ENCODE measurements at regions not wholly inside any gene's neighbourhood (a gene's known extent, or its start where the extent isn't known, plus 50 kb on each side); places are given as distances from the start of the nearest gene placed in this dataset.
A peak's percentile ranks its signal among the peaks of the same experiment; 100 is the strongest.

DNA sequence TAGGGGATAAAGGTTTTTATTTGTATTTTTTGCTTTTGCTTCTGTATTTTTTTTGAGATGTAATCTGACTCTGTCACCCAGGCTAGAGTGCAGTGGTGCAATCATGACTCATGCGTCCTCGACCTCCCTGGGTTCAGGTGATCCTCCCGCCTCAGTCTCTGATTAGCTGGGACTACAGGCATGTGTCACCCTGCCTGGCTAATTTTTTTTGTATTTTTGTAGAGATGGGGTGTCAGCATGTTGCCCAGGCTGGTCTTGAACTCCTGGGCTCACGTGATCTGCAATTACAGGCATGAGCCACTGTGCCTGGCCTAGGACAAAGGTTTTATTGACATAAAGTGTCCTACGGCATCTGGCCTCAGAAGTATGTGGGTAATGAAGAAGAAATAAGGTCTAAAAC lies 297.1 kb upstream of the C9orf72 start:
- peak; percentile 34 for DNase-seq (ENCODE audit: low read depth)

DNA sequence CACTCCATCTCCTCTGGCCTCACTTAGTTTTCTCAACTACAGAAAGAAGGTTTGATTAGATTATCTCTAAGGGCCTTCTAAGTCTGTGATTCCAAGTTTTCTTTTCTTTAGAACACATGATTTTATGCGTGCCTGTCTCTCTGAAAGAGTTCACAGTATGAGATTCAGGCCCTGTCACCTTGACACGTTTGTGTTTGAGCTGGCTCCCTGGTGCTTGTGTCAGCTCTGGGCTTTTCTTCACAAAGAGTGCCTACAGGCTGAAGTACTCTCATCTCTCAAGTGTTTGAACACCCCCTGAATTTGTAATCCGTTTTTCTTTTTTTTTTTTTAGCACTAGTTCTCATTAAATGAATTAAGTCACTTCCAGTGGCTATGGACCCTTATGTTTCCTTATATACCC lies 306.9 kb upstream of the C9orf72 start:
- DNase-seq (ENCODE audit: low read depth): no peak

DNA sequence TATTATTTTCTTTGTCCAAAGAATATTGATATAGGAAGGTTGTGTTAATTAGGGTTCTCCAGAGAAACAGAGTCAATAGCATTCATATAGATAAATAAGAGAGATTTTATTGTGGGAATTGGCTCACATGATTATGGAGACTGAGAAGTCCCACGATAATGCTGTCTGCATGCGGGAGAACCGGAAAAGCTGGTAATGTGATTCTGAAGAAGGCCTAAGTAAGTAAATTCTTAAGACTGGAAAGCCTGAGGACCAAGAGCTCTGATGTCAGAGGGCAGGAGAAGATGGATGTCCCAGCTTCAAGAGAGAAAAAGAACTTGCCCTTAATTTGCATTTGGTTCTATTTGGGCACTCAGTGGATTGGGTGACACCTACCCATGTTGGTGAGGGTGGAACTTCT lies 307.4 kb upstream of the C9orf72 start:
- DNase-seq (ENCODE audit: low read depth): no peak

DNA sequence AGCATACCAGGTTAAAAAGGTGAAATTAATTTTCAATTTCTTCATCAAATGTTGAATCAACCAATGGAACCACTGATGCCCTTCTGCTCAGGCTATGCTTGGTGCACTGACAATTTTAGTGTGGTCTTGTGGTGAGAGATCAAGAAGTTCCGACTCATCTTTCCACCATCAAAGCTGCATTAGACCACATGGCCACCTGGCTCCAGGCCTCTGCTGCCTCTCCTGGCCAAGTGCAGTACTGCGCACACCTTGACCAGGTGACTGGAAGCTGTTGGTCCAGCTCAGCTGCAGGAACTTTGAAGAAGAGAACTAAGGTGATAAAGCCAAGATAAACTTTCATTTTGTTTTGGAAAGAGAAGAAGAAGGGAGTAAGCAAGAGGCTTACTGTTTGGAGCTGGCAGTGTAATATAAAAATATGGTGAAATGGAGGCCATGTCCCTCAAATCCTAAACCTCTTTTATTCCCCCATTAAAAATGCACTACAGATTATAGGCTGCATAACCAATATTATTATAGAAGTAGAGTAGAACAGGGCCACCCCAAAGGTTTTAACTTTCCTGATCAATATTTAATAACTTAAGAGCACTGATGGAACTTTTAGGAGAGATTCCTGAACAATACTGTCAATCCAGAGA lies 315.5 kb upstream of the C9orf72 start:
- DNase-seq (ENCODE audit: low read depth): peak; percentile 19

DNA sequence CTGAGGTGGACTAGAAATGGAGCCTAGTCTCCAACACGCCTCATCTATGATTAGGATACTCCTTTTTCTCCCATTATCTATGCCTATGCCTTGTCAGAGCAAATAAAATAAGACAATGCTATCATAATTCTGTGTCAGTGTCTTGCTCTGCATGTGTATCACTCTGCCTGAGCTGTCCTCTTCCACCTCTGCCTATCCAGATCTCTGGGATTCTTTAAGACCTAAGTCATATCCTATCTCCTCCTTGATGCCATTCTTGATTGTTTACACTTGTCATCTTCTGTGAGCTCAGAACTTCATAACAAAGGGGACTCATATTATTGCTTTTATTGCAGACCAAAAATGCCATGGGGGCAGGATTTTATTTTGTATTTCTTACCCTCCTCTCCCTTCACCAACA lies 351.2 kb upstream of the C9orf72 start:
- DNase-seq (ENCODE audit: low read depth): no peak

DNA sequence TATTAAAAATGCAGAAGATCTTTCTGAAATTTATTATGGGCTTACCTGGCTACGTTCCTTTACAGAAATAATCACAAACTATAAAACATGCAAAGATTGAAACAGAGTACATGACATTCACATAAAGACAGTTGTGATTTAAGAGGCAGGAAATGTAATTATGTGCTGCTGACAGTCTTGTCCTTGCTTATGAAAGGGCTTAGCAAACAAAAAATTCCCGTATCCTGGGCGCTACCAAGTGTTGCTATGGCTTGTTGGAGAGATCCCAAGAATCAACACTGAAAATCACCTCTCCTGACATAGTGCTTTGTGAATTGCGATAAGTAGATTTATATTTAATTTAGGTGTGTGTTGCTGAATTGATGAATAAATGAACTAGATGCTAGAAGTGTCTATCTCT lies 352.5 kb upstream of the C9orf72 start:
- DNase-seq (ENCODE audit: low read depth): no peak

DNA sequence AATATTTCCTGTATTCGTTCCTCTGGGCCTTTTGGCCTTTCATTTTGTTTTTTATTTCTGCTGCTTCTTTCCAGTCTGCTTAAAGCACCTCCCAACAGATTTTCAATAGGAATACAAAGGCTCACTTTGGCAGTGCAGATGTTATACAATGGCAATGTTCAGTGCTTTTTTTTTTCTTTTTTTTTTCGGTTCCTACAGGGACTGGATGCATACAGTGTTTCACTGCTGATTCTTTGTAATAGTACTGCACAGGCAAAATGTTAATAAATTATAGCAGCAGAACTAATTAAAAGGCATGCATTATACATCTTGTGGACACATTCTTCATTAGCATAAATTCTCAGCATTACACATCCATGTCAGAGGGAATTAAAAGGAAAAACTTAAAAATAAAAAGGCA lies 356.6 kb upstream of the C9orf72 start:
- no peak for DNase-seq (ENCODE audit: low read depth)

DNA sequence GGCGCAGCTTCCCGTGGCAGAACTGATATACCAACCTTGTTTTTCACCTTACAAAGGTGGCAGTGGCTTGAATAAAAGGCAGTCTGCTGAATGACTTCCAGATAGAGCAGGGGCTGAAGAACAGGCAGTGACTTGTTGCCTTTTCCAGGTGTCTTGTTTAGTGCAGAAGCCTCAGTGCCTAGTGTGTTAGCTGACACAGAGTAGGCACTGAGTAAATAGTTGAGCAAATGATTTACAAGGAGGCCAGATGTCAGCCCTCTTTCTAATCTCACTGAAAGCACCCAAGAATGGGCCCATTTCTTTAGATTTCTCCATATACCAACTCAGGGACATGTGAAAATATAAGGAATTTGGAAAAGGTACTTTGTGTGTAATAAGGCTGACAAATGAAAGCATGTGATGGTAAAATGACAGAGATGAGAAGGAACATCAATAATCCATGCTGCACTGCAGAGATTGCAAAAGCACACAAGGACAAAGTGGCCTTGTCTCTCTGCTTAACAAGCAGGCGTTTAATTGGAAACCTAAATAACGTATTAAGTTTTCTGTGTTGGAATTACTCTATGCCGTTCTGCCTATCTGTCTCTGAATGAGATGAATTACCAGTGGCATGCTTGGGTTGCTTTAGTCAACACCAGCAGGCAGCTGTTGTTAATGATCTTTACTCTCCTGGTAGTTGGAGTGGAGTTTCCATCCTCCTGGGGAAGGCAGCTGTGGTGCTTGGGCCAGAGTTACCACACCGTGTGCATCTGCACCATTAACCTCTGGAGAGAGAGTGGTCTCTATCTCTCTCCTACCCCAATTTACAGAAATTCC lies 360.1 kb upstream of the C9orf72 start:
- peak; percentile 18 for DNase-seq (ENCODE audit: low read depth)

DNA sequence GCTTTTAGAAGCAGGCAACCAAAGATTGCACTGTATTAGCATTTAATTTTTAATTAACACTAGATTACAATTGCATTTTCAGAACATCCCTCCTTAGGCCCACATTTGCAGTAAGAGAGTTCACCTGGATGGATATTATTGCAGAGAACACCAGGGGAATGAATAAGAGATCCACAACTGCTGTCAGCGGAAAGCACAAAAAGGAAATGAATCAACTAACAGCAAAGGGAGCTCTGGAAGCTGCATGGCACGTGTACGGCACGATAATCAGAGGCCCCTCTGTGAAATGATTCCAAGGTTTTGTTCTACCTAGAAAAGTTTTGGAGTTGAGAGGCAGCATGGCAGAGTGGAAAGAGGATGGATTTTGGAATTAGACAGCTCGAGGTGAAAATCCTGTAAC lies 361.2 kb upstream of the C9orf72 start:
- DNase-seq (ENCODE audit: low read depth): no peak

DNA sequence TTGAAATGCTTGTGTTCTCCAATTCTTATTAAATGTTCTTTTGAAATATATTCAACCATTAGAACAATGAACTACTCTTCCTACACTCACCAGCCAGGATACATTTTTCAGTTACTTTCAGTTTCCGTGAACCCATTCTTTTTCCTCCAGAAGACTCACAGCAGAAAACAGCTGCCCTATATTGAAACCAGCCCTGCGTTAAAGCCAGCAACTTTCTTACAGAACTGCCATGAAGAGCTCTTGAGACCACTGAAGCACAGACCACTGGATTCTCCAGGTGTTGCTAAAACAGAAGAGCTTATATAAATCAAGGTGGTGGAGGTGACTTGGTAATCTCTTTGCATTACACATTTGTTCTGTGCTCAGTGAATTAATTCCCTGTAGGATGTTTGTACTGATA lies 365.9 kb upstream of the C9orf72 start:
- DNase-seq (ENCODE audit: low read depth): peak; percentile 2

DNA sequence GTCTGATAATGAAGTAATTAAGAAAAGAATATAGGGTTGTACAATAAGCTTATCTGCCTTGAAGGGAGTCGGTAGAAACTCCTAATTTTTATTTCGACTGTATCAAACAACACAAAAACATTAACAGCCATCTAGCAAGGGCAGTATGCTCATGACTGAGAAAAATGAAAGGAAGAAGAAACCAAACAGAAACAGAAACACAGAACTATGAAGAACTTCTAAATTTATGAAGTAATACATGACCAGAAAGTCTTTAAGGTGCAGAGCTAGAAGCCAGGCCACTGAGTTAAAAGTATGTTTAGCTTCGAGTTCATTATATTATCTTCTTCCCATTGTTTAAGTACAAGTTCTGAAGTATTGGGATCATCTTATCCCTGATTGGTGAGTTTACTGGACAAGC lies 367.3 kb upstream of the C9orf72 start:
- DNase-seq (ENCODE audit: low read depth): no peak

DNA sequence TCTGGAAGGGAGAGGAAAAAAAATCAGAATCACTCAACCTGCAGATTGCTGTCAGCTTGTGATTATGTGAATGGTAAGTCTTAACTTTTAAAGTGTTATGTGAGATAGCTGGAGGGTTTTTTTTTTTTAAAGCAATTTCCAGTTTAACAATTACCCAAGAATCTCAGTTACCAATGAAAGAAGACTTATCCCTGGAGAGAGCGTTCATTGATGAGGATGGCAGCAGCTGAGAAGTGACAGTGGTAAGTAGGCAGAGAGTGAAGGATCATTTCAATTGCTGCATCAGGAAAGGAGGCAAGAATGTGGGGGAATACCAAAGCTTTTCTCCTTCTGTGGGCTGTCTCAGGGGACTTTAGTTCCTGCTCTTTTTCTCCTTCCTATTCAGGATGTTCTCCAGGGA lies 370.2 kb upstream of the C9orf72 start:
- no peak for DNase-seq (ENCODE audit: low read depth)

DNA sequence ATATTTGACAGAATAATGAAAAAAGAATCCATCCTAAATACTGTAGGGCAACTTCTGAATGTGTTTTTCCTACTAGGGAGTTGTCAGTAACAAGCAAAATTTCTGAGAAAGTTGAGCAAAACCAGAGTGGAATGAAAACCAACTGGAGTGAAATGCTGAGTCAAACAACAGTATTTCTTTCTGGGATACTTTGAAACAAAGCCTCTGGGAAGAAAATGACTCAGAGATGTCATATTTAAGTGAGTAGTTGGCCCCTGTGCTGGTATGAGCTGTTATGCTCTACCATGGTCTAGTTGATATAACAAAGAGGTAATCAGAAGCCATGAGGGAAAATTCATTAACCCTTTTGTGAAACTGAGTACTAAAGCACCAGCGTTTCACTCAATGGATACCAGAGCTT lies 372.1 kb upstream of the C9orf72 start:
- peak; percentile 75 for DNase-seq (ENCODE audit: low read depth)

DNA sequence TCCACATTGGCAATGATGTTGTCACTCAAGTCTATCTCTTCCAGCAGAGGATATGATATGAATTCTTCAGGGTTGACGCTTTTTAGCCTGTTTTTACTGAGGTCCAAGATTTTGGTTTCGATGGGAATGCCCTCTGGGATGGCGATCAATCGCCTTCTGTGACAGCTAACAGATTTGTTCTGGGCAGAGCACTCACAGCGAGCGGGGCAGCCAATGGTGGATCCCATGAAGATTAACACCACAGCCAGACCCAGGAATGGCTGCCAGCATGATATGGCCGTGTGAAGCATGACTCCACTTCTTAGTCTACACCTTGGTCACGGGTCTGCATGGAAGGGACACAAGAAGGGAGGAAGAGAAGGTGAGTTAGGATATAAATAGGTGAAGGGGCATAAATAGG lies 377.1 kb upstream of the C9orf72 start:
- no peak for DNase-seq (ENCODE audit: low read depth)

DNA sequence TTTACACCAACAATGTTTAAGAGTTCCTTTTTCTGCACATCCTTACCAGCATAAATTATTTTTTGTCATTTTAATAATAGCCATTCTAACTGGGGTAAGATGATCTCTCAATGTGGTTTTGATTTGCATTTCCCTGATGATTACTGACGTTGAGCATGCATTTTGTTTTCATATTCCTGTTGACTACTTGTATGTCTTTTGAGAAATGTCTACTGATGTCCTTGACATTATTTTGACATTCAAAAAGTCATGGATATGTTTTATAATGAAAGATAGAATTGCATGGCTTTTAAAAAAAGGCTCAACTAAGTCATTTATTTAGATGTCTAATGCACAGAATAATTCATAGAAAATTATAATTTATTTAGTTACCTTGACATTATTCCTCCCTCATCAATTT lies 381.6 kb upstream of the C9orf72 start:
- no peak for DNase-seq (ENCODE audit: low read depth)

DNA sequence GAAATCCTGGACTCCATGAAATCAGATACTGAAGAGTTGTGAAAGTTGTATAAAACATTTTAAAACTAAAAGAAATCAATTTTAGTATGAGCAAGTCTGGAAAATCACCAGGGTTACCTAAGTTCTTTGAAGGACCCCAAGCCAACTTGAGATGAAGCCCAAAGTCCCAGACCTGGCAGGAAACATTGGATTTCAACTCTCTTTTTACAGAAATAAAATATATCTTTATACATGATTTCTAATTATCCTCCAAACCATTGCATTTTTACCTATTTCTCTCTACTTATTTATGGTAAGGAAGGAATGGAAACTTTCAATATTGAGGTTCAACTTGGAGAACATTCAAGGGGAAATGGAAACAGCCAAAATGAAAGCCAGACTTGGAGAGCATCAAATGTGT lies 390.6 kb upstream of the C9orf72 start:
- no peak for DNase-seq (ENCODE audit: low read depth)

DNA sequence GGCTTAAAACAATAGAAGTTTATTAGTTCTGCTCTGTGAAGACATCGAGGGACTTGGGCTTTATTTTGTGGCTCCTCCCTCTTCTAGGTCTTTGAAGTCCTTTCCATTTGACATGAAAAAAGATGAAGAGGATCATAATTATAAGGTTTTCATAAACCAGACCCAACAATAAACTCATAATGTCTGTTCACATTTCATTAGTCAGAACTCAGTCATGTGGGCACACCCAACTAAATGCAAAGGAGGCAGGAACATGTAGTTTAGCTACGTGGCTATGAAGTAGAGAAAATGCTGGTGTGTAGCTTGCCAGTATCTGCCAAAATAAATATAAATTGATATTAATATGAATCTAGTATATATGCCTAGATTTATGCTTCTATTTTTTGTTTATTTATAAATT lies 393.9 kb upstream of the C9orf72 start:
- DNase-seq (ENCODE audit: low read depth): peak; percentile 11

DNA sequence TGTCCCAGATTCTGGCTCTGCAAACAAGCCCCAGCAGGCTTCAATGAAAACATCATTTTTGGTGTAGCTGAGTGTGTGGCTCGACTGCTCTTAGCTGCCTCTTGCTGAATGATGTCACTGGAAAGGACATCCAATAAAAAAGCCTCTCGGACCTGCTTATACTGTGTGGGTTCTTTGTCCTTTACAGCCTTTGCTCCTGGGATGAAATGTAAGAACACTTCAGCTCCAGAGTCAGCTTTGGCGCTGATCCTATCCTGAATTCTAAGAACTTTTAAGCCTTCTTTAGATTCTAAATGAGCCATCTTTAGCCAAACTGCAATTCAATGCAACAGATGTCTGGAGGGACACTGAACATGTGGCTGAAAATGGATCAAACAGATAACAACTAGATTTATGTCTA lies 404.6 kb upstream of the C9orf72 start:
- no peak for DNase-seq (ENCODE audit: low read depth)

DNA sequence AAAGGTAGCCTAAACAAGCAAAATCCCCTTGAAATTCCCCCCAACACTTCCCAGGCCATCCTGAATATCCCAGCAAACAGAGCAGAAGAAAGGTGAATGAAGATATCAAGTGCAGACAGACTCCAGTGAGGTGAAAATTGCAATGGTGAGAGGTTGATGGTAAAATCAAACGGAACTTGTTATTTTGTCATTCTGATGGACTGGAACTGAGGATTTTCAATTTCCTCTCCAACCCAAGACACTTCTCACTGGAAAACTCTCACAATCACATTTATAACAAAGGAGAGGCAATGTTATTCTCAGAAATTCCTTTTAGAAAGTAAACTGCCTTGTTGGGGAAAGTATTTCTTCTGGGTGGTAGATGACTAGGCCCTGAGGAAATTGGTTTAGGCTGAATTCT lies 412.4 kb upstream of the C9orf72 start:
- DNase-seq (ENCODE audit: low read depth): no peak

DNA sequence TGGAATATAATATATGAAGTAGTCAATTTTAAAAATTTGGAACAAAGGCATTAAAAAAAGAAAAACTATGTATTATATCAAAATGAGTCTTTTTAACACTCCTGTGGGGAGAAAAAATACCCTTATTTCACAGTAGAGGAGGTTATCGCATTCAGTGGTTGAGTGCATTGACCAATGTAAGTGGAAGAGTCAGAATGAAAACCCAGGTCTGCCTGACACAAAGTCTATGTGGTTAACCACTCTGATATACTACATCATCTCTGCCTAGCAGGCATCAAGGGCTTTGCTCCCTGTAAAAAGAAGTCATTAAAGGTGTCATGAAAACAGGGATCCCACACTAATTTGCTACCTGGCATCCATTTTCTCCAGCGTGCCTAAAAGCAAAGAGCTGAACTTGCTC lies 417.2 kb upstream of the C9orf72 start:
- no peak for DNase-seq (ENCODE audit: low read depth)

DNA sequence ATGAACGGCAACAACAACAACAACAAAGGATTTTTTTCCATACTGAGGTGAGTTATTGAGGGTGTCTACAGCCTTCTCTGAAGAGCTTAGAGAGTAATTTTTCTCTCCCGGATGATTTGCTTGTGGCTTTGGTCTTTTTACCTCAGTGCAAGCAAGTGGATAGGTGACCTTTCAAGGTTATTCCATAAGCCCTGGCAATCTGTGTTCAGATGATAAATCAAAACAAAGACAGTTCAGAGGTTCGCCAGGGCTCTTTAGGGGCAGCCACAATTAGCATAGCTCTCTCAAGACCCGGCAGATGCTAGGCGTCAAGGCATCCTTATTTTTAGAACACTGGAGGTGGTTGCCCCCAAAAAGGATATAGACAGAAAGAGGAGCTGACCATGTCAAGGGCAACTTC lies 417.9 kb upstream of the C9orf72 start:
- no peak for DNase-seq (ENCODE audit: low read depth)

DNA sequence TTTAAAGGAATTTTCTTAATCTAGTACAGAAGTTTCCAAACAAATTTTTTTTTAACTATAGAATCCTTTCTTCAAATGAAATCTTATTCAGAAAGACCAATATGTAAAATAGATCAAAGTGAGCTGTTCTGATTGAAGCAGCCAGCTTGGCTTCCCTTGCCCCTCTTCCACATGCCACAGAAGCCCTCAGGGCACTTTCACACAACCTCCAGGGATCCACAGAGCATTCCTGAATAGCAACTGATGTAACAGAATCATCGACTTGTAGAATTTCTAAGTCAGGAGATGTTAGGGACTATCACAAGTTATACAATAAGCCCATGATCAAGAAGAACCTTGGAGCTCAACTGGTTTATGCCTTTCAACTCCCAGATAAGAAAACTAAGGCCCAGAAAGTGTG lies 427.8 kb upstream of the C9orf72 start:
- no peak for DNase-seq (ENCODE audit: low read depth)

DNA sequence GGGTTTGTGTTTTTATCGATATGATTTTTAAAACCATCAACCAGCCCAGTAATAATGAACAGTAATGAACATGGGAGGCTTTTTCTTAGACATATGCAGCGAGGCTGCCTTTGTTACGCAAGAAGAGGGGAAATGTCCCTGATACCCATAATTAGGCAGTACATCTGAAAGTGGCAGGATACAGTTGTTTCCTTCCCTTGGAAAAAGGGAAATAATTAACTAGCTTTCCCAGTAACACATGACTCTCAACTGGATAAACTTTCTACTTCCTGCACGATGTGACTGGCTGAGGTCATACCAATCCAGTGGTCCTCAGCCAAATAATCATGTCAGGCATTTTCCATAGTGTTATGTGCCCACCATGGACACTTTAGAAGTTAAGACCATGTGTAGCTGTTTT lies 431.6 kb upstream of the C9orf72 start:
- DNase-seq (ENCODE audit: low read depth): no peak

DNA sequence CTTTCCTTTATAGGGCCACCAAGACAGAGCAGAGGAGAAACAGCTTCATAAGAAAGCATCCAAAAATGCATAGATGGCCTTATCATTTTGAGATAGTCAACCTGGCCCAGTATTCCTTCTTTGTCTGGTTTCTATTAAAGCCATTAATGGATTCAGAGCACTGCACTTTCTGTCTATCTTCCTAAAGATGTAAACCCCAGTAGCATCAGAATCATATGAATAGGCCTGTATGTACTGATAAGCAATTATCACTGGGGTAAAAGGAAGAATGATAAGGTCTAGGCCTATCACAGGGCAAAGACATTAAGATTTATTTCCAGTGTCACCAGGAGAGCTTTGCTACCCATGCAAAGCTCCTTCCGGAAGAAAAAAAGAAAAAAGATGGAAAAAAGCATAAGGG lies 432.5 kb upstream of the C9orf72 start:
- DNase-seq (ENCODE audit: low read depth): no peak
